ENCODE measurements at regions not wholly inside any gene's neighbourhood (a gene's known extent, or its start where the extent isn't known, plus 50 kb on each side); places are given as distances from the start of the nearest gene placed in this dataset.
"Not testable (repeated sequence)": the region's sequence is repeated elsewhere in the genome, so short reads cannot be mapped to it uniquely, and the experiment has no call there.

DNA sequence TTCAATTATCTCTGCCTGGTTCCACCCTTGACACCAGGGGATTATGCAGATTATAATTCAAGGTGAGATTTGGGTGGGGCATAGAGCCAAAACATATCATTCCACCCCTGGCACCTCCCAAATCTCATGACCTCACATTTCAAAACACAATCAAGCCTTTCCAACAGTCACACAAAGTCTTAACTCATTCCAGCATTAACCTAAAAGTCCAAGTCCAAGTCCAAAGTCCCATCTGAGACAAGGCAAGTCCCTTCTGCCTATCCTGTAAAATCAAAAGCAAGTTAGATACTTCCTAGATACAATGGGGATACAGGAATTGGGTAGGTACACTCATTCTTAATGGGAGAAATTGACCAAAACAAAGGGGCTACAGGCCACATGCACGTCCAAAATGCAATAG, 73.7 kb upstream of the SLC24A3 start:
- H3K9ac ChIP-seq: no peak overlapping the region
- TF ChIP-seq, protein P1, sequence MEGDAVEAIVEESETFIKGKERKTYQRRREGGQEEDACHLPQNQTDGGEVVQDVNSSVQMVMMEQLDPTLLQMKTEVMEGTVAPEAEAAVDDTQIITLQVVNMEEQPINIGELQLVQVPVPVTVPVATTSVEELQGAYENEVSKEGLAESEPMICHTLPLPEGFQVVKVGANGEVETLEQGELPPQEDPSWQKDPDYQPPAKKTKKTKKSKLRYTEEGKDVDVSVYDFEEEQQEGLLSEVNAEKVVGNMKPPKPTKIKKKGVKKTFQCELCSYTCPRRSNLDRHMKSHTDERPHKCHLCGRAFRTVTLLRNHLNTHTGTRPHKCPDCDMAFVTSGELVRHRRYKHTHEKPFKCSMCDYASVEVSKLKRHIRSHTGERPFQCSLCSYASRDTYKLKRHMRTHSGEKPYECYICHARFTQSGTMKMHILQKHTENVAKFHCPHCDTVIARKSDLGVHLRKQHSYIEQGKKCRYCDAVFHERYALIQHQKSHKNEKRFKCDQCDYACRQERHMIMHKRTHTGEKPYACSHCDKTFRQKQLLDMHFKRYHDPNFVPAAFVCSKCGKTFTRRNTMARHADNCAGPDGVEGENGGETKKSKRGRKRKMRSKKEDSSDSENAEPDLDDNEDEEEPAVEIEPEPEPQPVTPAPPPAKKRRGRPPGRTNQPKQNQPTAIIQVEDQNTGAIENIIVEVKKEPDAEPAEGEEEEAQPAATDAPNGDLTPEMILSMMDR (IDR thresholded peaks at IDR 0.05): no peak
- TF ChIP-seq EZH2 (IDR thresholded peaks at IDR 0.05) (no peak), EZH2phosphoT487 (IDR thresholded peaks at IDR 0.05) (no peak)
- peaks cover 8% of the 10 kb centered on the region for H3K27me3 Mint-ChIP-seq (ENCODE audit: insufficient read depth, low read depth)
- no peaks in the 10 kb centered on the region for H3K36me3 Mint-ChIP-seq
- H3K9me3 ChIP-seq (ENCODE audit: low read depth): no peaks in the 10 kb centered on the region
- no peaks in the 10 kb centered on the region for H3K36me3 ChIP-seq
- no peak for DNase-seq (ENCODE audit: low spot score)
- H3K79me2 ChIP-seq (ENCODE audit: low read depth): no peaks in the 10 kb centered on the region
- H3K4me1 Mint-ChIP-seq: no peaks in the 10 kb centered on the region
- H4K20me1 ChIP-seq (ENCODE audit: low read depth): no peaks in the 10 kb centered on the region
- no peak overlapping the region for H3K27ac ChIP-seq
- no peaks in the 10 kb centered on the region for H3K27me3 ChIP-seq
- H2AFZ ChIP-seq (replicated peaks): no peak overlapping the region
- H3K9me3 Mint-ChIP-seq: peaks cover 27% of the 10 kb centered on the region
- H3K4me3 Mint-ChIP-seq: no peak overlapping the region
- H3F3A ChIP-seq (ENCODE audit: low read depth): no peaks in the 10 kb centered on the region
- no peaks in the 10 kb centered on the region for H3K4me1 ChIP-seq
- H3K4me3 ChIP-seq: no peak overlapping the region
- H3K27ac Mint-ChIP-seq: no peak overlapping the region
- no peak overlapping the region for H3K4me2 ChIP-seq

DNA sequence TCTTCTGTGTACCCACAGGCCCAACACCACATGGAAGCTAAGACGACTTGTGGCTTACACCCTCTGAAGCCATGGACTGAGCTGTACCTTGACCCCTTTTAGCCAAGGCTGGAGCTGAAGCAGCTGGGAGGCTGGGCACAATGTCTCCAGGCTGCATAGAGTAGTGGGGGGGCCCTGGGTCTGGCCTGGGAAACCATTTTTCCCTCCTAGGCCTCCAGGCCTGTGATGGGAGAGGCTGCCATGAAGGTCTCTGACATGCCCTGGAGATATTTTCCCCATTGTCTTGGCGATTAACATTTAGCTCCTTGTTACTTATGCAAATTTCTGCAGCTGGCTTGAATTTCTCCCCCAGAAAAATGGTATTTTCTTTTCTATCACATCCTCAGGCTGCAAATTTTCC, 72.9 kb upstream of the SLC24A3 start:
- H3K79me2 ChIP-seq (ENCODE audit: low read depth); H3K27ac Mint-ChIP-seq; H4K20me1 ChIP-seq (ENCODE audit: low read depth); H3K36me3 ChIP-seq; DNase-seq (ENCODE audit: low spot score); H3K9ac ChIP-seq; H2AFZ ChIP-seq (replicated peaks); H3K4me3 Mint-ChIP-seq; H3K36me3 Mint-ChIP-seq; H3K4me1 Mint-ChIP-seq; H3K4me2 ChIP-seq; H3K27me3 Mint-ChIP-seq (ENCODE audit: insufficient read depth, low read depth); H3K4me3 ChIP-seq; H3K27ac ChIP-seq; H3F3A ChIP-seq (ENCODE audit: low read depth); H3K27me3 ChIP-seq; H3K4me1 ChIP-seq; H3K9me3 ChIP-seq (ENCODE audit: low read depth): not testable (repeated sequence)
- peaks cover 27% of the 10 kb centered on the region for H3K9me3 Mint-ChIP-seq

DNA sequence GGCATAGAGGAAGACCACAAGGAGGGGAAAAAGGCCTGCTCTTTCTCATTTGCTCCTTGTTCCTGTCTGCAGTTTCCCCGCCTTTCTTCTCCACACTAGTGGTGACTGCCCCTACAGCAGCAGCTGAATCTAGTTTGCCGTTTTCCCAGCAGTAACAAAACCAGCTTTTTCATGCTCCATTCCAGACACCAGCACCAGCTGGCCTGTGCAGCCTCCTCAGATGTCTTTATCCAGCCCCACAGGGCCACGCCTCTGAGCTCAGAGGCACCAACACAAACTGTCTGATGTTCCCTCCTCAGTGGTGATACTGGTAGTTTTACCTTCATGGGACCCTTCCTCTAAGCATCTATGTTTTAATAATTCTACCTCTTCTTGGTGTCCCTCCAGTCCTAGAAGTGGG, 70.4 kb upstream of the SLC24A3 start:
- H3K4me3 Mint-ChIP-seq: no peak overlapping the region
- Histone ChIP-seq H3K4me3 (no peak overlapping the region), H3F3A (ENCODE audit: low read depth) (no peaks in the 10 kb centered on the region), H3K4me1 (no peaks in the 10 kb centered on the region), H3K27me3 (no peaks in the 10 kb centered on the region), H4K20me1 (ENCODE audit: low read depth) (no peaks in the 10 kb centered on the region), H3K9ac (no peak overlapping the region), H3K9me3 (ENCODE audit: low read depth) (no peaks in the 10 kb centered on the region), H3K79me2 (ENCODE audit: low read depth) (no peaks in the 10 kb centered on the region), H3K27ac (no peak overlapping the region), H3K4me2 (no peak overlapping the region), H2AFZ (replicated peaks) (no peak overlapping the region), H3K36me3 (no peaks in the 10 kb centered on the region)
- no peak for DNase-seq (ENCODE audit: low spot score)
- TF ChIP-seq, protein P1 (IDR thresholded peaks at IDR 0.05): no peak
- no peak for TF ChIP-seq EZH2 (IDR thresholded peaks at IDR 0.05)
- no peak for TF ChIP-seq EZH2phosphoT487 (IDR thresholded peaks at IDR 0.05)
- no peaks in the 10 kb centered on the region for H3K36me3 Mint-ChIP-seq
- peaks cover 5% of the 10 kb centered on the region for H3K27me3 Mint-ChIP-seq (ENCODE audit: insufficient read depth, low read depth)
- H3K4me1 Mint-ChIP-seq: no peaks in the 10 kb centered on the region
- H3K9me3 Mint-ChIP-seq: peaks cover 18% of the 10 kb centered on the region
- H3K27ac Mint-ChIP-seq: no peak overlapping the region

DNA sequence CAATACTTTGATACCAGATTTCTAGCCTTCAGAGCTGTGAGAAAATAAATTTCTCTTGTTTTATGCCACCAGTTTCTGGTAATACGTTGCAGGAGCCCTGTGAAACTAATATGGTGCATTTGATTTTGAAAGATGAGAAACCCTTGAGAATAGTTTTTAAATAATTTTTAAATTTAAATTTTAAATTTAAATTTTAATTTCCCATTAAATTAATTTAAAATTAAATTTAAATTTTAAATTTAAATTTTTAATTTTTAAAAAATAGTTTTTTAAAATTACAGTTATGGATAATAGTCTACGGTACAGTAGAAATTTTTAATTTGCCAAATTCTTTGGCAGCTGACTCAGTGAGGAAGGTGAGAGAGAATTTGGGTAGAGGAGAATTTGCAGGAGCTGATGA, 68.6 kb upstream of the SLC24A3 start:
- Histone ChIP-seq H3K36me3 (no peaks in the 10 kb centered on the region), H4K20me1 (ENCODE audit: low read depth) (no peaks in the 10 kb centered on the region), H3K79me2 (ENCODE audit: low read depth) (no peaks in the 10 kb centered on the region), H3F3A (ENCODE audit: low read depth) (no peaks in the 10 kb centered on the region), H3K9ac (no peak overlapping the region), H3K27ac (no peak overlapping the region), H3K27me3 (no peaks in the 10 kb centered on the region), H2AFZ (replicated peaks) (no peak overlapping the region), H3K4me2 (no peak overlapping the region), H3K9me3 (ENCODE audit: low read depth) (no peaks in the 10 kb centered on the region), H3K4me3 (no peak overlapping the region), H3K4me1 (no peaks in the 10 kb centered on the region)
- Mint-ChIP-seq H3K36me3 (no peaks in the 10 kb centered on the region), H3K4me1 (no peaks in the 10 kb centered on the region), H3K27ac (no peak overlapping the region), H3K27me3 (ENCODE audit: insufficient read depth, low read depth) (no peaks in the 10 kb centered on the region), H3K9me3 (peaks cover 9% of the 10 kb centered on the region), H3K4me3 (no peak overlapping the region)
- no peak for DNase-seq (ENCODE audit: low spot score)
- TF ChIP-seq EZH2phosphoT487 (IDR thresholded peaks at IDR 0.05) (no peak), EZH2 (IDR thresholded peaks at IDR 0.05) (no peak)
- TF ChIP-seq, protein P1 (IDR thresholded peaks at IDR 0.05): no peak
